Stimulated activated CD4-positive, alpha-beta T cell treated with anti-CD3 and anti-CD28 coated beads, Interleukin-1b, Interleukin-23, amount 100 ng/mL, for 48 hours (primary cell): ENCODE measurements at regions not wholly inside any gene's neighbourhood (a gene's known extent, or its start where the extent isn't known, plus 50 kb on each side); places are given as distances from the start of the nearest gene placed in this dataset.
"Not testable (repeated sequence)": the region's sequence is repeated elsewhere in the genome, so short reads cannot be mapped to it uniquely, and the experiment has no call there.

Experiments
- DNase-seq: peaks from one replicate; pipeline ENCODE4 v3.0.0-alpha.2; 2020

DNA sequence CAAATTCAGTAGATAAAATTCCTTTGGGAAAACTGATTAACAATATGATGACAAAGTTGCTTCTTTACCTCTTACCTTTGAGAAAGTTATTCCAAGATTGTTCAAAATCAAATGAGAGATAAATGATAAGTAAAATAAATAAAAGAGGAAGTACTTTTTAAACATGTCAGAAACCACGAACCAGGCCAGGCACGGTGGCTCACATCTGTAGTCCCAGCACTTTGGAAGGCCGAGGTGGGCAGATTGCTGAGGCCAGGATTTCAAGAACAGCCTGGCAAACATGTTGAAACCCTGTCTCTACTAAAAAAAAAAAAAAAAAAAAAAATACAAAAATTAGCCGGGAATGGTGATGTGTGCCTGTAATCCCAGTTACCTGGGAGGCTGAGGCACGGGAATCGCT is 296.6 kb downstream of the HGF start:
- DNase-seq = no peak

DNA sequence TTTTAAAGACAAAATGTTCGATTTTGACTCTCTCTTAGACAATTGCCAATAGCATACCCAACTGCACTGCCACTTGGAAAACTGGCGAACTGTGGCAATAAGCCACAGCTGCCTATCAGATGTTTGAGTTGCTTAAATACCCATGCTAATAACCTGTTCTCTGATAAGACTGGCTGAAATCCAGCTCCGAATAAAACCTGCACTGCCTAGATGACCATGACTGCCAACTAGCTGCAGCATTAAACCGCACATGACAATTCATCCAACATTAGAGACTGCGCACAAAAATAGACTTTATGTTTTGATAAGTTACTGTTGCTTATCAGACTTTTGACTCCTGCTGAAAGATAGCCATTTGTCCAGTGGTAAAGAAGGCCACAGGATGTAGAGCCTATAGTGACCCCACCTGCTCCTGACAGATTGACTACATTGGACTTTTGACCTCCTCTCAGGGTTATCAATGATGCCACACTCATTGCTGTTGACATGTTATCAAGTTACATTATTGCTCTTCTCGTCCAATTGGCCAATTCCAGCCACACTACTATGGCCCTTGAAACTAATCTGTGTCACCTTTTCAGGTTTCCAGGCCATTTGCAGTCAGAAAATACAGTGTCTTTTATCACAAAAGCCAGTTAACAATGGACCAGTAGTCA is 299.0 kb downstream of the HGF start:
- no peak for DNase-seq

DNA sequence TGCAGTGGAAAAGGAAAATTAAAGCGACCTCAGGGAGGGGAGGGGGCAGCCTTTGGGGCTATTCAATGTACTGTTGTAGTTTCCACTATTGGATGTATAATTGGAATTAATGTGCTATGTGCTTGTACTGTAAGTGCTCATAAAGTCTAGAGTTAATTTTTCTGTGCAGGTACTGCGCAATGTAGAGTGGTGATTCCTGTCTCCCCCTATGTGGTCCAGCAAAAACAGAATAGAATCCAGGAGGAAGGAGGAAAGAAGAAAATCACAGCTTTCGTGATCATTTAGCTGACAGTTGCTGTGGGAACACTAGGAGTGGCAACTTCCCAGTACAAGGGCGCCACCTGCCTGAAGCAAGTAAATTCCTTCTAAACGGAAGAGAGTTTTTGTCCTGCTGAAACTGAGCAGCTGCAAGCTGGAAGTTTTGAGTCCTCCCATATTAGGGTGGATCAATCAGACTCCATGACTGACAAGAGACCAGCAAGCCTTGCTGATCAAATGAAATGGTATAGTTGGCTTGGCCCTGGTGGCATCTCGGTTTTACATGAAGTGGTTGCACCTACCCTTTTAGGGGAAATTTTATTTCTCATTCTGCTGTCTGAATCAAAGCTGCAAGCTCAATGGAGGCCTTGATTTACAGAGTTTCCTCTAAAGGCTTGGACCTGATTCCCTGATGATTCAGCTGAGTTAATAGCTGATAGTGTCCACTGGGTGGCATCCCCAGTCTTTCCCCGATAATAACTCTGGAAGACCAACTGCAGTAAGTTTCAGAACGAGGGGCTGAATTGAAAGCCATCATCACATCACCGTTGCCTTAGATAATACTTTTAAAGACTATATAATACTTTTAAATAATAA is 299.8 kb downstream of the HGF start:
- peak; percentile 8 for DNase-seq

DNA sequence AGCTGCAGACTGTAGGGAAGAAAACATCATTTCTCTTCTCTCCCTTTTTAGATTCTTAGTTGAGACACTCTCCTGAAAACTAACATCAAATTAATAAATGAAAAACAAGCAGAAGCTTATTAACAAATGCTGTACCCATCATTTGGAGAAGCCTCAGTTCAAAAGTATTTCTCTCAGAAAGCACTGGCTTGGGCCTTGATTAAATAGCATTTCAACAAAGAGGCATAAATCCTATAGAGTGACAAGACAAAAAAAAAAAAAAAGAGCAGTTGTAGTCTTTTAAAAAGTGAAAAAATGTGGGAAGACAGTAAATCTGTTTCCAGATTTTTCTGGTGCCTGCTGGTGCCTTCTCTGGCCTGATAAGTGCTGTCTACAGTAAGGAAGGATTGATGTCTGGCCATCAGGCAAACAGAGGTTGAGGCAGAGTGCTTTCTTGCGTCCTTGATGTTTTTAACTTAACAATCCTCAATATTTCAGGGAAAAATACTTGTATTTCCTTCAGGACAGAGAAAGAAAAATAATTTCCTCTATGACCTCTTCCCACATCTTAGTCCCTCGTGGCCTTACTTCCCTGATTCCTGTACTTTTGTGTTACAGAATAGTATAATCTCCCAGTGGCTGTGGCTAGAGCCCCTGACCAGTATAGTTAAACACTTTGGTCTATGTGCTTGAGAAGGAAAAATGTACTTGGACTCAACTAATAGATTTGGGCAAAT is 300.5 kb downstream of the HGF start:
- DNase-seq = no peak

DNA sequence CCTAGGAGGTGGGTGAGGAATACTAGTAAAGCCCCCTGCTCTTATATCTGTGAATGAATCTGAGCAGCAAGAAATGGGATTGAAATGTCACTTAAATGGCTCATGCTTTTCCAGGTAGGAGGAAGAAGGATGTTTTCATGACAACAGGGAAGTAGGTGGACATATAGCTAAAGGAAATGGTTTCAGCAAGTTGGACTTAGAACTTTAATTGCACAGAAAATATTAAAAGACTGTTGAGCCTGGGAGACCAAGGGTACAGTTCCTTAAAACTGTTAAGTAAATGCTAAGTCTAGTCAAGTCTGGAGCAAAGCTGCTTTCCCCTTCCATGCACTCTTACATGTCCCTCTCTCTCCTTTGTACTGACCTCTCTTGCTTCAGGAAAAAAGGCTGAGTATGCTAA is 301.3 kb downstream of the HGF start:
- DNase-seq = no peak

DNA sequence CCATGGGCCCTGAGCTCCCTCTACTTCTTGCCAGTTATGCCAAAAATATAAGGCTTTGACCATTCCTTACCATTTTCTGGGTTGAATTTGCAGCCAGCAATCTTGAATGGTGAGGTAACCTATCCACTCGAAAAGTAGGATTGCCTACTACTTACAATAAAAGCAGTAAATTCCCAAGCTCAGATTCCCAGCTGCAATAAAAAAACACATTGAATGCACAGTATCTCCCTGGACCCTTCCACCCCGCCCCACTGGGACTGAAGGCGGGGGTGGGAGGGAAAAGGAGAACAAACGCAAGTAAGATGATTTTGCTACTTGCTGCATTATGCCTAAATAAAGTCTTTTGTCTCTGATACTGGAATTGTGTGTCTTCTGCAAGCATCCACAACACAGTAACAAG is 301.9 kb downstream of the HGF start:
- DNase-seq = no peak

DNA sequence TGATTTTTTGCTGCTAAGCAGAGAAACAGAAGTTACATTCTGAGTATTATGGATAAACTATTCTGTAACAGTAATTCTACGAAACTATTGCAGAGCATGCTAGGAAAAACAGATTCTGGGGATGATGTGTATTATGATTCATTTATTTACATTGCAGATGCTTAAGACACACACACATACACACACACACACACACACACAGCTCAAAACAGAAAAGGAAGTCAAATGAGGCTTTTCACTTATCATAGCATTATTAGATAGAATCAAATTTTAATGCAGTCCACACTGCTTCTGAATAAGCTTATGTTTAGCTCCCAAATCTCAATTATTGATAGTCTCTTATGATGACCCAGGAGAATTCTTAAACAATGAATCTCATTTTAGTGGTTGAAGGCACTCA is 307.2 kb downstream of the HGF start:
- DNase-seq = no peak

DNA sequence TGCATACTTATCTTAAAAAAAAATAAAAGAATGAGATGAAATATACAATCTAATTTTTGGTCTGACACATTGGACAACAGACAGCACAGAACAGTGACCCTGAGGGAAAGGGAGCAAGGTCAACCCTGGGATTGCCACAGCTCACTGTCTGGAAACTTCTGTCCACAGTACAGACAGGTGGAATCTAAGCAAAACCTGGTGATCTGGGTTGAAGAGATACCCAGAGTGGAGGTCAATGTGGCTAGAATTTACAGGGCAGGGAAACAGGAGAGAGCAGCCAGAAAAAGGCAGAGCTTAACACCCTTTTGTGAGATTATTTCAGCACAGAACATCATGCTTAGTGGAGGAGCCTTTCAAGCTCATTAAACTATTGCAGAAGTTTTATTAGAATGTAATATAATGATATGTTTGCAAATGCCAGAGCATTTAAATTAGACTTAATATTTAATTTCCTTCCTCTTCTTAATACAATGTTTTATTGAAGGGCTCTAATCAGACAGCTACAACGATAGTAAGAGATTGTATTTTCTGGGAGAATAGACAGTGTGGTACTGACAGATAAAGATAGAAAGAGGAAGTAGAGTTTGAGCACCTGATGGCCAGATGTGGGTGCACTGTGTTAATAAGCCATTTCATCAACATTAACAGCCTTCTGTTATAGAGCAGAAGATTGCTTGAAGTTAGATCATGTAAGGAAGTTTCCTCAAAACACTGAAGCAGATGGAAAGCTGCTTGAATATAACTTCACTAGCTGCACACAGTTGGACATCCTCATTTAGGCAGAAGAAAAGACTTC is 309.4 kb downstream of the HGF start:
- DNase-seq = no peak

DNA sequence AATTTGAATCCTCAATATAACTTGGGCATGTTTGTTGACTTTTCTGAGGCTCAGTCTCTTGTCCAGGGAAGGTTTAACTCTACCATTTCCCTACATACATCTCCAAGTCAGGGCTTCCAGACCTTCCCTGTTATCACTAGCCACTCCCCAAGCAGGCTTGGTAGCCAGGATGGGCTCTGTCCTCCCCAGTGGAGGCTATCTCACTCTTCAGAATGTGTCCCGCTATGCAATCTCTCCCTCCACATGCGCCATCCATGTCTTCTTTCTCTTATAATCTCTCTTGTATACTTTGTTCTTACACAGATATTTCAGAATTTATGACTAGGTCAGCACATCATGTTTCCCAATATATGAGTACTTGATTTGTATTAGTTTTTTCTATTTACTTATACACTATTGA is 310.4 kb downstream of the HGF start:
- DNase-seq = no peak

DNA sequence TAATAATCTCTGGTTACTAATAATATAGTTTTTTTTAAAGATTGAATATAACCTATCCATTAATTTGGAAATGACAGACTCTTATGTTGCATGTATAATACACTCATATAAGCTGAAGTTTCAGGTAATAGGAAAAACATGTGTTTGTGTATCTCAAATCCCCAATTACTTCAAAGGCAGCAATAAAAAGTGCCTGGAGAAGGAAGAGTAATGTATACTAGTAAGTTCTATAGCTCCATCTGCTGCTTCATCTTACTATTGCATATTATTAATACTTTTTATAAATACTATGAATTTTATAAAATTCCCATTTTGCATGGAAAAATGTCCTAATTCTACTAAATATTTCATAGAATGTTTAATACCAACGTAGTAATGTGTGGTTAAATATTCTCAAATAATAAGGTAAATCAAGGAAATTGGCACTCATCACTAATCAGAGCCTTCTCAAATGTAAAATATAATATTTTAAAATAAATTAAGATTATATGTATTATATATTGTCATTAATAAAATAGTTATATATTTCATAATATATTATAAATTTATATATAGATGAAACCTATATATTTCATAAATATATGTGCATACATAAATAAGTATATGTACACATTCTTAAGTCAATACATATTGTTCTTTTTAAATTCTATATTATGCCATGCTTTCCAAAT is 311.9 kb downstream of the HGF start:
- DNase-seq = no peak

DNA sequence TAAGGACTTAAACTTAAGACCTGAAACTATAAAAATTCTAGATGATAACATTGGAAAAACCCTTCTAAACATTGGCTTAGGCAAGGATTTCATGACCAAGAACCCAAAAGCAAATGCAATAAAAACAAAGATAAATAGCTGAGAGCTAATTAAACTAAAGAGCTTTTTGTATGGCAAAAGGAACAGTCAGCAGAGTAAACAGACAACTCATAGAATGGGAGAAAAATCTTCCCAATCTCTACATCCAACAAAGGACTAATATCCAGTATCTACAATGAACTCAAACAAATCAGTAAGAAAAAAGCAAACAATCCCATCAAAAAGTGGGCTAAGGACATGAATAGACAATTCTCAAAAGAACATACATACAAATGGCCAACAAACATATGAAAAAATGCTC is 316.1 kb downstream of the HGF start:
- not testable (repeated sequence) for DNase-seq

DNA sequence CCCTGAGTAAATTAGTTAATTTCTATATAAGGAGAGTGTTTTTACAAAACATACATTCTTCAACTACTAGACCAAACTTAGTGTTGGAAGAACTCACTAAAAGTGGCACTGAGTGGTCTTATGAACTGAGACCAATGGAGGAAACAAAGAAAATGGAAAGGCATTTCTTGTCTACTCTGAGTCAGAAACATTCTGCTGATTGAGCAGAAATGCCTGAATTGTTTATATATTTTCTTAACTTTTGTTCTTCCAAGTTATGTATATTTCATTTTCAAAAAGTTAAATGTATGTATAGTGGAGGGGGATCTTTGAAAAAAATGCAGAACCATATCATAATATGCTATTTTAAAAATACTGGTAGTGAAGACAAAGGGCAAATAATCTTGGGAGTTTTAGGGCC is 320.7 kb downstream of the HGF start:
- no peak for DNase-seq

DNA sequence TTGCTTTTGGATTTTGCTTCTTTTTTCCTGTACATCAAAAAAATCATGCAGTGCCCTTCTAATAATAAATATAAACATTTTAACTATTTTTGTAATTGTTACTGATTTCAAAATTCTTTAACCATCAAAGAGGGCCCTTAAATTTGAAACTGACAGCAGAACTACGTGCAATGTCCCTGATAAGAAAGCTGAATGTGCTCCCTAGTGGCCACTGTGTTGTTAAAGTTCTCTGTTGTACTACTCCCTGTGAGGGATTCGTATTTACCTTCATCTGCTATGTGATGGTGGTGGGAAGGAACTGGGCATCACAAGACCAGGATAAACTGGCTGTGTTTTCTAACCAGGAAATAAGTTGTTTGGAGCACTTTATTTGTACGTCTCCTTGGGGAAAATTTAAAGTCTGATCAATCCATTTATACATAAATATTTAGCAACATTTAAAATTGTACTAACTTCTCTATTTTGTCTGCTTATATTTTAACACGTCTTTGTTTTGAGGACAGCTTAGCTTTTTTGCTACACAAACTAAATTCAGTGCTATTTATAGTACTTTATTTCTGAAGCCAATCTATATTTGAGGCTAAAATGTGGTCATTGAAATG is 322.4 kb downstream of the HGF start:
- no peak for DNase-seq

DNA sequence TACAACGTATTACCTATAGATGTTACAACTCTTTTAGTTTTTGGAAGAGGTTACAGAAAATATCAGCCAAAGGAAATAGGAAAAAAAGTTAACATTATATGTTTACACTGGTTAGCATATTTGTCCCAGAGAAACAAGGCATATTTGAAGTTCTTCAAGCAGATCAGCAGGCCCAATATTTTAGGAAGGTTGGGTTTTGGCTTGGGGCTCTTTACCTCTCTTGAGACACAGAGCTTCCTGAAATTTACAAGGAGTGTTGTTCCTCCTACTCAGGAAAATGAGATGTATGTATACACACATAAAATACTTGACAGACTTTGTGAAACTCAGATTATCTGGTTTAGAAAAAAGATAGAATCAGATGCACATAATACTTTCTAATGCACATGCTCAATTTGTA is 323.6 kb downstream of the HGF start:
- no peak for DNase-seq

DNA sequence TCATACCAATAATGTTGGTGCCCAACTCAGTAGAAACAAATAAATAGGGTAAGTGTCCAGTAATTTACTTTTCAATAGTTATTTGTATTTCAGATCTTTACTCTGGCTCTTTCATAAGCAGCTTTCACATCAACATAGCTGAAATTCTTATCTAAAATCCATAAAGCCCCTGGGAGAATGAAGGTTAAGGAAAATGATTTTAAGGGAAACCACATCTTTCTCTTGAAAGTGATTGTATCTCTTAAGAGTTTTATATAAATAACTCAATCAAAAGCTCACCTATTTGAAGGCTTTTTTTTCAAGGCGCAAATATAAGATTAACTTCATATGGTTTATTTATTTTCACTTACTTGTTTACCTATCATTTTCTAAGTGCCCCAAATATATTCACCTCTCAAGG is 324.4 kb downstream of the HGF start:
- no peak for DNase-seq

DNA sequence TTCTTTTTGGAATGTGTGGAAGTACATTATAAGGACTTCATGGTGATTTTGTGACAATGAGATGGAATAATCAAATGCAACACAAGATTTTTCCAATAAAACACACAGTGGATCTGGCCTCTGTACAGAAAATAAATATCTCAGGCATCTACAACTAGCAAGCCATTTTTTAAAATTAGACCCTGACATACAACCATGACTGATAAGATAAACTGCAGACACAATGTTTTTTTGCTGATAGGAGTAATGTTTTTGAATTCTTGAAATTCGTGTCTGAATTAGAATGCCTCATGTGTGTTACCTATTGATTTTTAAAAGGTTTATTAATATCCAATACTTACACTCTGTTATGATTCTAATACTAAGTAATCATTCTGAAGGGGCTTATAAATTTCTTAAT is 328.1 kb downstream of the HGF start:
- DNase-seq = no peak

DNA sequence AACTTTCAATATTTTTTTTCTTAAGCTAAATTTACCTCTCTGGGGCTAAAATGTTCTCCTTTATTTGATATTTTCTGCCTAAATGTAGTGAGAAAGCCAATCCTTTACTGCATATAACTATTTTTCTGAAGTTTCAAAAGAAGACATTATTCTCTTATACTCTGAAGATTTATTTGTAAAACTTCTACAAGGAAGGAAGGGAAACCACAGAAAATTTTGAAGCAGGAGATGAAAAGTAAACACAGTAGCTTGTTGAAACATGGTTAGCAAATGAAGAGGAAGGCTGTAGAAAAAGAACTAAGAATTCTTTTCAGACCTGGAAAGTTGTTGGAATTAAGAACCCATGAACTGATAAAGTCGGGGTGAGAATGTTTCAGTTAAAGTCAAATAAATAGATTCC is 330.3 kb downstream of the HGF start:
- no peak for DNase-seq

DNA sequence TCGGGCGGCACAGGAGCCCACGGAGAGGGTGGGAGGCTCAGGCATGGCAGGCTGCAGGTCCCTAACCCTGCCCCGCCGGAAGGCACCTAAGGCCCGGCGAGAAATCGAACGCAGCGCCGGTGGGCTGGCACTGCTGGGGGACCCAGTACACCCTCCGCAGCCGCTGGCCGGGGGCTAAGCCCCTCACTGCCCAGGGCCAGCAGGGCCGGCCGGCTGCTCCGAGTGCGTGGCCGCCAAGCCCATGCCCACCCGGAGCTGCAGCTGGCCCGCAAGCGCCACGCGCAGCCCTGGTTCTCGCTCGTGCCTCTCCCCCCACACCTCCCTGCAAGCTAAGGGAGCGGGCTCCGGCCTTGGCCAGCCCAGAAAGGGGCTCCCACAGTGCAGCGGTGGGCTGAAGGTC is 332.7 kb downstream of the HGF start:
- DNase-seq = not testable (repeated sequence)

DNA sequence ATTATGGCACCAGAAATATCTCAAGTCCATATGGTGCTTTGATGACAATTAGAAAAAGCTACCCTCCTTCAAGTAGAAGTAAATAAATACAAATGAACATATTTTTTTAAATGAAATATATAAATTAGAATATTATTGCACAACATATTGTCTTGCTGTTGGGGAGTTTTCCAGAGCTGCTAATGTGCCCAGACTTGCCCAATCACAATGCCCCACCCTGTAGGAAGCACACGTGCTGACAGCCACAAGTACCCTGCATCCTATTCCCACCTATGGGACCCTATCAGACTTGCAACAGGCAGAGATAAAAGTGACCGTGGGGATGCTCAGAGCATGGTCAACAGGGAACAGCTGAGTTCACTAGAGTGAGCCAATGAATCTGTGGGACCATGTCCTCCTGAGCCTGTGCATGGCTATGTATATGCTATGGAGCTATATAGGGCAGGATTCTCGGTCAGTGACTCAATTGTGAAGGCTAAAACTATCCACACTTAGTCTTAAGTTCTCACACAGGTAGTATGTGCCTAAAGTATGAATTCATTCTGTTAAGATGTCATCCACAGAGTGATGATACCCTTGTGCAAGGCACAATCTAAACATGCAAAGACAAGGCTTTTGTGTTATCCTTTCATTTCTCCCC is 336.0 kb downstream of the HGF start:
- no peak for DNase-seq

DNA sequence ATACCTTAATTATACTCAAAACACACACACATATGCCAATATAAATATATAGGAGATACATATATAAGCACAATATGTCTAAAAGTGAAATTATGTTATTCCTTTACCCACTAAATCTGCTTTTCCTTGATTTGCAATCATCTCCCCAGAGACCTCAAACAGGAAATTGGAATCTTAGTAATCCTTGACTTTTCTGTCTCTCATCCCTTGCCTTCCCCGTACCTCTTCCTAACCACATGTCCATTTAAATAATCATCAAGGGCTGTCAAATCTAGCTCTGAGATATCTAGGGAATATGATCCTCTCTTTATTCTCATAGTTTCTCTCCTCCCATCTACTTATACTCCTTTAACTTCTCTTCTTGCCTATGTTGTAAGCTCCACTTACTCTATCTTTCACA is 336.6 kb downstream of the HGF start:
- DNase-seq = no peak

DNA sequence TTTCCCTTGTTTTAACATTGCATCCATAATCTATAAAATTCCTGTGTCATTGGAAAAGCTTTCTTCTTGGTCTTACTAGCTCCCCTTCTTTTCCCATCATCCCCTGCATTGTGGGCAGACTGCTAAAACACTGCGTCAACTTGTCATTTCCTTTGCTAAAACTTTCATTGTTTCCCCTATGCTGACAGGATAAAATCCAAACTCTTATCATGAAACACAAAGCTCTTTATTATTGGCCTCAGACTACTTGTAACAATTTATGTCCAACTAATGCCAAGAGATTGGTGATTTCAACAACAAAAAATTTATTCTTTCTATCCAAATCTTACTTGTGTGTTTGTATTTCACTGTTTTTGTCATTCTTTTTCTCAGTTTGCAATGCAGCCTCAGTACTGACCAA is 339.1 kb downstream of the HGF start:
- DNase-seq = no peak

DNA sequence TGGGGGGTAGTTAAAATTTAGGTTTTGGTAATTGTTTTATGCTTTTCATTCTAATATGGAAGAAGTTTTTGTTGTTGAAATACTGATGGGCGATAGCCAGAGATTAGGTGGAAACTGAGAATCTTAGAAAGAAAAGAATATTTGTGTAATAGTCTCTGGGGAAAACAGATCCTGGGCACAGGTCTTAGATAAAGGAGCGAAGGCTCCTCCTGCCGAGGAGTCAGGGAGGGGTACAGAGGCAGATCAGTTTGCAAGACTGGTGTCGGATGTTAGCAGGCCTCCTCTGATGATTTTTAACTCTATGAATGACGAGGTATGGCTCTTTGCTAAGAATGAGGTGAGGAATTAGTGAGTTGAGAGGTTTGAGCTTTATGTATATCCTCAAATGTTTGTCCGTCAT is 339.7 kb downstream of the HGF start:
- no peak for DNase-seq
